HepG2 (cell line): ENCODE measurements at regions not wholly inside any gene's neighbourhood (a gene's known extent, or its start where the extent isn't known, plus 50 kb on each side); places are given as distances from the start of the nearest gene placed in this dataset.

Source experiments
- ATAC-seq: fragments of 200-7000 bp; cut with Tn5 transposase; 3 replicates; pipeline ENCODE4 v1.9.1; 2020; ENCODE audit warnings: mild to moderate bottlenecking, moderate library complexity
- BruUV-seq: library from RNA; stranded (reverse); fragments of 400-500 nt; replicated peaks from 2 replicates; lab custom pipeline; 2021; lab: Mats Ljungman, UMichigan
- CTCF ChIA-PET: fragments of 300-600 bp; formaldehyde crosslinking; extraction: SDS; loops from one replicate; lab custom pipeline; 2021; ENCODE audit warnings: low total read pairs, inconsistent platforms, low intra/inter-chr PET ratio; lab: Yijun Ruan, JAX
- POLR2A ChIA-PET: fragments of 350-600 bp; sonication (Branson Sonifier 250); formaldehyde crosslinking; loops from one replicate; lab custom pipeline; 2020; ENCODE audit warnings: antibody characterized with exemption, inconsistent platforms; lab: Yijun Ruan, JAX
- DNase-seq: peaks from one replicate; pipeline ENCODE4 v3.0.0-alpha.2; 2015; ENCODE audit warnings: low spot score
- FAIRE-seq: peaks from 3 replicates; lab custom pipeline; 2011; peaks lifted over from hg19 to GRCh38; lab: Jason Lieb, UNC
- H2AFZ ChIP-seq: one replicate; pipeline ENCODE4 v1.6.1; 2011; ENCODE audit warnings: low read length, inconsistent platforms
- H3K27ac ChIP-seq: fragments of 300-600 bp; 3 replicates; pipeline ENCODE4 v1.8.0; 2011; ENCODE audit warnings: mixed run types, mild to moderate bottlenecking, mixed read lengths, low read length, inconsistent platforms; ENCODE audit not compliant: insufficient read depth; ENCODE audit errors: extremely low read length
- H3K27me3 ChIP-seq, 2 experiments: fragments of 200-600 bp in 1 of 2; 2 replicates in 1 of 2; 3 replicates in 1 of 2; pipeline versions ENCODE4 v1.6.0 to v1.8.0; 2011; ENCODE audit warnings: low read length in 2 of 2, mild to moderate bottlenecking in 2 of 2, moderate library complexity in 2 of 2, inconsistent platforms in 1 of 2; ENCODE audit not compliant: insufficient read depth in 2 of 2, control insufficient read depth in 1 of 2
- H3K36me3 ChIP-seq, 2 experiments: fragments of 200-600 bp in 1 of 2; replicated peaks in 1 of 2; 2 replicates in 1 of 2; 3 replicates in 1 of 2; pipeline versions ENCODE4 v1.5.1 to v1.8.0; 2011; ENCODE audit warnings: low read length in 2 of 2, inconsistent platforms in 1 of 2; ENCODE audit not compliant: insufficient read depth in 2 of 2, control insufficient read depth in 1 of 2
- H3K4me1 ChIP-seq: 2 replicates; pipeline ENCODE4 v1.5.1; 2012; ENCODE audit warnings: low read length, inconsistent platforms; ENCODE audit not compliant: insufficient read depth
- H3K4me2 ChIP-seq: 2 replicates; pipeline ENCODE4 v1.6.0; 2011; ENCODE audit warnings: low read depth, low read length, inconsistent platforms
- H3K4me3 ChIP-seq, 3 experiments: fragments of 200-600 bp in 1 of 3; sonication (generic), shearing (Covaris generic) in 1 of 3; replicated peaks in 1 of 3; 2 replicates each; pipeline ENCODE4 v1.5.1; 2011 to 2016; ENCODE audit warnings: low read length in 3 of 3, inconsistent platforms in 2 of 3, low read depth in 2 of 3, mild to moderate bottlenecking in 2 of 3, control low read depth in 1 of 3, mixed read lengths in 1 of 3; ENCODE audit not compliant: insufficient read depth in 1 of 3
- H3K79me2 ChIP-seq: one replicate; pipeline ENCODE4 v1.6.1; 2011; ENCODE audit warnings: low read length, inconsistent platforms; ENCODE audit not compliant: insufficient read depth
- H3K9ac ChIP-seq: 2 replicates; pipeline ENCODE4 v1.6.0; 2011; ENCODE audit warnings: mild to moderate bottlenecking, low read depth, low read length, inconsistent platforms; ENCODE audit not compliant: insufficient read depth
- H3K9me3 ChIP-seq: 2 replicates; pipeline ENCODE4 v1.5.1; 2012; ENCODE audit warnings: mild to moderate bottlenecking, low read length
- H4K20me1 ChIP-seq: 2 replicates; pipeline ENCODE4 v1.6.0; 2011; ENCODE audit warnings: inconsistent platforms, mild to moderate bottlenecking, low read length, moderate library complexity; ENCODE audit not compliant: insufficient read depth
- KMT2A ChIP-seq: sonication (generic); formaldehyde crosslinking; IDR thresholded peaks from 2 replicates; pipeline ENCODE4 v1.4.0; 2020; ENCODE audit warnings: missing genetic modification reagents
- SALL1 ChIP-seq: sonication (generic); formaldehyde crosslinking; IDR thresholded peaks from 2 replicates; pipeline ENCODE4 v1.8.0; 2022; ENCODE audit warnings: mild to moderate bottlenecking, missing genetic modification reagents
- SAP130 ChIP-seq: IDR thresholded peaks from 2 replicates; pipeline ENCODE4 v1.6.1; 2016; ENCODE audit warnings: low read depth
- SETDB1 ChIP-seq: sonication (generic); formaldehyde crosslinking; IDR thresholded peaks from 2 replicates; pipeline ENCODE4 v1.5.1; 2020; ENCODE audit warnings: missing genetic modification reagents, mild to moderate bottlenecking, borderline replicate concordance
- SMAD1 ChIP-seq: sonication (generic); formaldehyde crosslinking; IDR thresholded peaks from 2 replicates; pipeline ENCODE4 v1.4.0; 2020; ENCODE audit warnings: missing genetic modification reagents, low read depth, mild to moderate bottlenecking, borderline replicate concordance
- SSRP1 ChIP-seq: IDR thresholded peaks from 2 replicates; pipeline ENCODE4 v1.6.1; 2016; ENCODE audit warnings: control low read depth
- ZNF430 ChIP-seq: sonication (generic); formaldehyde crosslinking; IDR thresholded peaks from 2 replicates; pipeline ENCODE4 v1.9.0; 2021; ENCODE audit warnings: mild to moderate bottlenecking, missing genetic modification reagents
- ZNF446 ChIP-seq: sonication (generic); formaldehyde crosslinking; IDR thresholded peaks from 2 replicates; pipeline ENCODE4 v1.5.0; 2020; ENCODE audit warnings: mild to moderate bottlenecking, missing genetic modification reagents
- ZNF558 ChIP-seq: sonication (generic); formaldehyde crosslinking; IDR thresholded peaks from 2 replicates; pipeline ENCODE4 v1.9.0; 2022; ENCODE audit warnings: mild to moderate bottlenecking, missing genetic modification reagents, borderline replicate concordance
- ZNF7 ChIP-seq: IDR thresholded peaks from 2 replicates; pipeline ENCODE4 v1.6.1; 2016; ENCODE audit warnings: missing biosample characterization, missing genetic modification reagents
- ZNF749 ChIP-seq: sonication (generic); formaldehyde crosslinking; IDR thresholded peaks from 2 replicates; pipeline ENCODE4 v1.8.0; 2022; ENCODE audit warnings: mild to moderate bottlenecking, missing genetic modification reagents, moderate library complexity, borderline replicate concordance
- WGBS: methylation state at CpG from one replicate; pipeline ENCODE4 v1.1.6; 2017; ENCODE audit warnings: low lambda C conversion rate; 5-methylcytosine and 5-hydroxymethylcytosine counted together
- in situ Hi-C: cut with HindIII; loops from 2 replicates; pipeline ENCODE4 v1.10.0; 2017; ENCODE audit warnings: low pct_unique_long_range_greater_than_20kb; ENCODE audit not compliant: extremely low pct_ligation_motif_present
- intact Hi-C: fragments of 100-400 bp; cut with micrococcal nuclease; formaldehyde crosslinking; loops from one replicate; pipeline ENCODE4 v1.10.0; 2022; ENCODE audit not compliant: unreplicated experiment
- TF ChIP-seq, protein P1 (sequence below): IDR thresholded peaks from 2 replicates; pipeline ENCODE4 v1.6.1; 2016; ENCODE audit warnings: low read depth, missing genetic modification reagents, missing compliant biosample characterization
- TF ChIP-seq, protein P2 (sequence below): IDR thresholded peaks from 2 replicates; pipeline ENCODE4 v1.6.1; 2018; ENCODE audit warnings: missing genetic modification reagents

DNA sequence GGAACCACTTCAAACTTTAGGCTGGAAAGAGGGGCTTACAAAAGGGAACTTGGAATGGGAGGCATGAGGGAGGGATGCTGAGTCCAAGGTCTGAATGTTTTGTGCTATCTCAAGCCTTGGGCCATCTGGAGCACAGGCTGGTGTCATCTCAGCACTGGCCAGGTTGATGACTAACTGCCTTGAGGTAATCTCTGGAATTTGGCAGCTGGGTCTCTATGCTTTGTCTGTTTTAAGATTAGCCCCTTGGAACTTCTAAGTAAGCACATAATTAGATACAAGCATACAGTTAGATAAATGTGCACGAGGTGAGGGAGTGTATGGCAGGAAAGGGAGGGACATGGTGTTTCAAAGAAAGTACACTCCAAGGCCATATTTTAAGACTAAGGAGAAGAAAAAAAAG lies 252.4 kb upstream of the CCDC54 start:
- no TSS peak for BruUV-seq
- WGBS, result 0% methylated on average over 1 of the region's 1 CpG

More for the DNA sequence above, 252.4 kb upstream of the CCDC54 start:
- no peak for DNase-seq
- H3K9me3 ChIP-seq, result no peaks in the 10 kb centered on the region
- no peak overlapping the region for H2AFZ ChIP-seq
- H3K36me3 ChIP-seq, result no peaks in the 10 kb centered on the region
- POLR2A ChIA-PET, result no interaction called here
- CTCF ChIA-PET, result no interaction called here
- H4K20me1 ChIP-seq, result no peaks in the 10 kb centered on the region
- no peak overlapping the region for H3K4me2 ChIP-seq
- H3K27me3 ChIP-seq, result no peaks in the 10 kb centered on the region
- no peaks in the 10 kb centered on the region for H3K79me2 ChIP-seq
- intact Hi-C loops, result no loop called here
- TF ChIP-seq SAP130 (no peak), ZNF749 (CRISPR knock-in tag) (no peak), ZNF7 (CRISPR knock-in tag) (no peak), KMT2A (CRISPR knock-in tag) (no peak), SALL1 (CRISPR knock-in tag) (no peak), ZNF558 (CRISPR knock-in tag) (no peak), SMAD1 (CRISPR knock-in tag) (no peak), SSRP1 (CRISPR knock-in tag) (no peak), ZNF446 (CRISPR knock-in tag) (no peak), ZNF430 (CRISPR knock-in tag) (no peak), SETDB1 (CRISPR knock-in tag) (no peak)
- TF ChIP-seq, protein P1, sequence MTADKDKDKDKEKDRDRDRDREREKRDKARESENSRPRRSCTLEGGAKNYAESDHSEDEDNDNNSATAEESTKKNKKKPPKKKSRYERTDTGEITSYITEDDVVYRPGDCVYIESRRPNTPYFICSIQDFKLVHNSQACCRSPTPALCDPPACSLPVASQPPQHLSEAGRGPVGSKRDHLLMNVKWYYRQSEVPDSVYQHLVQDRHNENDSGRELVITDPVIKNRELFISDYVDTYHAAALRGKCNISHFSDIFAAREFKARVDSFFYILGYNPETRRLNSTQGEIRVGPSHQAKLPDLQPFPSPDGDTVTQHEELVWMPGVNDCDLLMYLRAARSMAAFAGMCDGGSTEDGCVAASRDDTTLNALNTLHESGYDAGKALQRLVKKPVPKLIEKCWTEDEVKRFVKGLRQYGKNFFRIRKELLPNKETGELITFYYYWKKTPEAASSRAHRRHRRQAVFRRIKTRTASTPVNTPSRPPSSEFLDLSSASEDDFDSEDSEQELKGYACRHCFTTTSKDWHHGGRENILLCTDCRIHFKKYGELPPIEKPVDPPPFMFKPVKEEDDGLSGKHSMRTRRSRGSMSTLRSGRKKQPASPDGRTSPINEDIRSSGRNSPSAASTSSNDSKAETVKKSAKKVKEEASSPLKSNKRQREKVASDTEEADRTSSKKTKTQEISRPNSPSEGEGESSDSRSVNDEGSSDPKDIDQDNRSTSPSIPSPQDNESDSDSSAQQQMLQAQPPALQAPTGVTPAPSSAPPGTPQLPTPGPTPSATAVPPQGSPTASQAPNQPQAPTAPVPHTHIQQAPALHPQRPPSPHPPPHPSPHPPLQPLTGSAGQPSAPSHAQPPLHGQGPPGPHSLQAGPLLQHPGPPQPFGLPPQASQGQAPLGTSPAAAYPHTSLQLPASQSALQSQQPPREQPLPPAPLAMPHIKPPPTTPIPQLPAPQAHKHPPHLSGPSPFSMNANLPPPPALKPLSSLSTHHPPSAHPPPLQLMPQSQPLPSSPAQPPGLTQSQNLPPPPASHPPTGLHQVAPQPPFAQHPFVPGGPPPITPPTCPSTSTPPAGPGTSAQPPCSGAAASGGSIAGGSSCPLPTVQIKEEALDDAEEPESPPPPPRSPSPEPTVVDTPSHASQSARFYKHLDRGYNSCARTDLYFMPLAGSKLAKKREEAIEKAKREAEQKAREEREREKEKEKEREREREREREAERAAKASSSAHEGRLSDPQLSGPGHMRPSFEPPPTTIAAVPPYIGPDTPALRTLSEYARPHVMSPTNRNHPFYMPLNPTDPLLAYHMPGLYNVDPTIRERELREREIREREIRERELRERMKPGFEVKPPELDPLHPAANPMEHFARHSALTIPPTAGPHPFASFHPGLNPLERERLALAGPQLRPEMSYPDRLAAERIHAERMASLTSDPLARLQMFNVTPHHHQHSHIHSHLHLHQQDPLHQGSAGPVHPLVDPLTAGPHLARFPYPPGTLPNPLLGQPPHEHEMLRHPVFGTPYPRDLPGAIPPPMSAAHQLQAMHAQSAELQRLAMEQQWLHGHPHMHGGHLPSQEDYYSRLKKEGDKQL (CRISPR knock-in tag), result no peak
- TF ChIP-seq, protein P2, sequence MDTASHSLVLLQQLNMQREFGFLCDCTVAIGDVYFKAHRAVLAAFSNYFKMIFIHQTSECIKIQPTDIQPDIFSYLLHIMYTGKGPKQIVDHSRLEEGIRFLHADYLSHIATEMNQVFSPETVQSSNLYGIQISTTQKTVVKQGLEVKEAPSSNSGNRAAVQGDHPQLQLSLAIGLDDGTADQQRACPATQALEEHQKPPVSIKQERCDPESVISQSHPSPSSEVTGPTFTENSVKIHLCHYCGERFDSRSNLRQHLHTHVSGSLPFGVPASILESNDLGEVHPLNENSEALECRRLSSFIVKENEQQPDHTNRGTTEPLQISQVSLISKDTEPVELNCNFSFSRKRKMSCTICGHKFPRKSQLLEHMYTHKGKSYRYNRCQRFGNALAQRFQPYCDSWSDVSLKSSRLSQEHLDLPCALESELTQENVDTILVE (CRISPR knock-in tag), result no peak
- H3K4me1 ChIP-seq, result no peaks in the 10 kb centered on the region
- in situ Hi-C loops, result no loop called here
- no peak overlapping the region for H3K4me3 ChIP-seq
- H3K27ac ChIP-seq, result no peak overlapping the region
- H3K9ac ChIP-seq, result no peak overlapping the region
- ATAC-seq, result no peak
- FAIRE-seq, result no peak
